ENCODE measurements at regions not wholly inside any gene's neighbourhood (a gene's known extent, or its start where the extent isn't known, plus 50 kb on each side); places are given as distances from the start of the nearest gene placed in this dataset.

DNA sequence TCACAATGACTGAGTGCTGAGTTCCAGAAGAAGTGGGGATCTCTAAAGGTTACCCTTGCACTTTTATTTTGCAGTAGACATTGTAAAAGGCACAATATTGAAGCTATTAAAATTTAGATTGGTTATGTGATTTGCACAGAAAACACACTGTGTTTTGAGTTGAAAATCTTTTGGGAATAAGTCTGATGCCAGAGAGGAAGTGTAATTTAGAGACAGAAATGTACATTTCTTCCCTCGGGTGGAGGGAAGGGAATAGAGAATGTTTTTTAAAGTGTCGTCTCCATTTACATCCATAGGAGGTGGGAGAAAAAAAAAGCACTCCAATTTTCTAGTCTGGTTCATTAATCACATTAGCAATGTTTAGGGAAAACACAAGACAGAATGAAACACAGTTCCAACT, 465.8 kb downstream of the OLFM4 start:
- no peak overlapping the region for H2AFZ ChIP-seq
- no peaks in the 10 kb centered on the region for H3K4me1 ChIP-seq (ENCODE audit: insufficient read depth)
- no peak overlapping the region for H3K4me2 ChIP-seq
- no peak overlapping the region for H3K27ac ChIP-seq
- H3K9me3 ChIP-seq (ENCODE audit: low read depth) = no peaks in the 10 kb centered on the region
- H3K27me3 ChIP-seq = no peaks in the 10 kb centered on the region
- no peak for DNase-seq (ENCODE audit: low spot score)
- 67% methylated on average over 2 of the region's 2 CpGs for WGBS (ENCODE audit: low lambda C conversion rate, missing lambda C conversion rate)
- TF ChIP-seq EZH2phosphoT487 (IDR thresholded peaks at IDR 0.05; ENCODE audit: low read depth, severe bottlenecking, unreplicated experiment) = no peak
- TF ChIP-seq EZH2 (IDR thresholded peaks at IDR 0.05; ENCODE audit: borderline replicate concordance) = no peak
- no peaks in the 10 kb centered on the region for H4K20me1 ChIP-seq (ENCODE audit: insufficient read depth, poor library complexity, severe bottlenecking)
- no peak overlapping the region for H3K4me3 ChIP-seq
- H3K9me2 ChIP-seq (replicated peaks; ENCODE audit: insufficient read depth) = no peaks in the 10 kb centered on the region
- H3K79me2 ChIP-seq = no peaks in the 10 kb centered on the region
- H3K36me3 ChIP-seq (replicated peaks; ENCODE audit: insufficient read depth, low read depth) = no peaks in the 10 kb centered on the region

DNA sequence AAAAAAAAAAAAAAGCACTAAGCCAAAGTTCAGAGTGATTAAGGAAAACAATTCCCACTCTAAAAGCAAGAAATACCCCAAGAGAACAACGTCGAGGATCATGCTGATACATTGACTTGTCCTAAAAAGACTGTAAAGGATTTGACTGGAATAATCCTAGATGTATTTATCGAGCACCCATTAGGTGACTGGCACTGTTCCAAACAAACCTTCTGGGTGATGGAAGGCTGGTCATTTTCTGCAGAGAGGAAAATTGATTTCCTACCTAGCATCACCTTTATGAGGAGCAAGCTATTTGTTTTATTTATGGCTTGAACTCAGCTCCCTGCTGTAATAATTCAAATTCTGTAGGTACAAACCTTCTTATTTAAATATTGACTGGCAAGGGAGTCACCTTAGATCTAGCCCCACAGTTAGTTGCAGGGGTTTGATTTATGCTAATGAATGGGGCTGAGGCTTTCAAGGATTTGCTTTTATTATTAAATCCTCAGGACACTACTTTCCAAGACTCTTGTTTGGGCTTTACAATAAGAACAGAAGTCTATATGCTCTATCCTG, 471.0 kb downstream of the OLFM4 start:
- DNase-seq (ENCODE audit: low spot score) = no peak
- H3K27ac ChIP-seq = no peak overlapping the region
- no peaks in the 10 kb centered on the region for H4K20me1 ChIP-seq (ENCODE audit: insufficient read depth, poor library complexity, severe bottlenecking)
- no peaks in the 10 kb centered on the region for H3K9me3 ChIP-seq (ENCODE audit: low read depth)
- no peaks in the 10 kb centered on the region for H3K79me2 ChIP-seq
- H3K4me1 ChIP-seq (ENCODE audit: insufficient read depth) = no peaks in the 10 kb centered on the region
- no peaks in the 10 kb centered on the region for H3K9me2 ChIP-seq (replicated peaks; ENCODE audit: insufficient read depth)
- H3K27me3 ChIP-seq = no peaks in the 10 kb centered on the region
- 74% methylated on average over 3 of the region's 3 CpGs for WGBS (ENCODE audit: low lambda C conversion rate, missing lambda C conversion rate)
- H3K4me3 ChIP-seq = no peak overlapping the region
- no peaks in the 10 kb centered on the region for H3K36me3 ChIP-seq (replicated peaks; ENCODE audit: insufficient read depth, low read depth)
- H2AFZ ChIP-seq = no peak overlapping the region
- TF ChIP-seq EZH2 (IDR thresholded peaks at IDR 0.05; ENCODE audit: borderline replicate concordance) = no peak
- TF ChIP-seq EZH2phosphoT487 (IDR thresholded peaks at IDR 0.05; ENCODE audit: low read depth, severe bottlenecking, unreplicated experiment) = no peak
- TF ChIP-seq, protein P1, sequence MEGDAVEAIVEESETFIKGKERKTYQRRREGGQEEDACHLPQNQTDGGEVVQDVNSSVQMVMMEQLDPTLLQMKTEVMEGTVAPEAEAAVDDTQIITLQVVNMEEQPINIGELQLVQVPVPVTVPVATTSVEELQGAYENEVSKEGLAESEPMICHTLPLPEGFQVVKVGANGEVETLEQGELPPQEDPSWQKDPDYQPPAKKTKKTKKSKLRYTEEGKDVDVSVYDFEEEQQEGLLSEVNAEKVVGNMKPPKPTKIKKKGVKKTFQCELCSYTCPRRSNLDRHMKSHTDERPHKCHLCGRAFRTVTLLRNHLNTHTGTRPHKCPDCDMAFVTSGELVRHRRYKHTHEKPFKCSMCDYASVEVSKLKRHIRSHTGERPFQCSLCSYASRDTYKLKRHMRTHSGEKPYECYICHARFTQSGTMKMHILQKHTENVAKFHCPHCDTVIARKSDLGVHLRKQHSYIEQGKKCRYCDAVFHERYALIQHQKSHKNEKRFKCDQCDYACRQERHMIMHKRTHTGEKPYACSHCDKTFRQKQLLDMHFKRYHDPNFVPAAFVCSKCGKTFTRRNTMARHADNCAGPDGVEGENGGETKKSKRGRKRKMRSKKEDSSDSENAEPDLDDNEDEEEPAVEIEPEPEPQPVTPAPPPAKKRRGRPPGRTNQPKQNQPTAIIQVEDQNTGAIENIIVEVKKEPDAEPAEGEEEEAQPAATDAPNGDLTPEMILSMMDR (IDR thresholded peaks at IDR 0.05; ENCODE audit: poor library complexity) = no peak
- H3K4me2 ChIP-seq = no peak overlapping the region

DNA sequence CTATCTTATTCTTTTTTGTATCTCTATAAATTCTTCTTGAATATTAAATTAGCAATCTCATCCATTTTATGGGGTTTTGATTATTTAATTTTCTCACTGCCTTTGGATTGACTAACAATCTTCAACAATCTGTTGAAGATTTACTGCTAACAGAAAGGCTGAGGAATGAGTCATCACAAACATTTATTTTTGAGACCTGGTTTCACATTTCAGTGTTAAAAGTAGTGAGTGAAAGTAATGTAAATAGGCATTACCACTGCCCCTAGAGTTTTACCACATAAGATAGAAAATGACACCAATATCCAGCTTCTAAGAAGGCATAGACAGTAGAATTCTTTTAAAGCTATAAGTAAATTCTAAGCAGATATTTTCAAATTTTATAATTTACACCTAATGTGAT, 472.8 kb downstream of the OLFM4 start:
- no peaks in the 10 kb centered on the region for H3K9me3 ChIP-seq (ENCODE audit: low read depth)
- no peaks in the 10 kb centered on the region for H4K20me1 ChIP-seq (ENCODE audit: insufficient read depth, poor library complexity, severe bottlenecking)

DNA sequence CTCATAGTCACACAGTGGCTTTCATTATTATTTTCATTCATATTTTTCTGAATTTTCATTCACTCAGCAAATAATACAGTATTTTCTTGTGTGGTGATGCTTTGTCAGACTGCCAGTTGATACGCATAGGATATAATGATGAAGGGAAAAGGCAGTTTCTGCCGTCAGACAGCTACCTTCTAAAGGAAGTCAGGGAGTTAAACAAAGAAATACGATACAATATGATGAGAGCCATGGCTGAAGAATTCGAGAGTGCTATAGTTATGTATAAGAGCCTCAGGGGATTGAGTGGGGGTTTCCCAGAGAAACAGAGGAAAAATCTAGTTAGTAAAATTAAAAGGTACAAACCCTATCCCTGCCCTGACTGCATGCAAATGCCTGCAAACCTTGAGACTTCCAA, 479.1 kb downstream of the OLFM4 start:
- Histone ChIP-seq H3K27me3 (no peaks in the 10 kb centered on the region), H3K9me2 (replicated peaks; ENCODE audit: insufficient read depth) (no peaks in the 10 kb centered on the region), H3K27ac (no peak overlapping the region), H2AFZ (no peak overlapping the region), H3K4me2 (no peak overlapping the region), H4K20me1 (ENCODE audit: insufficient read depth, poor library complexity, severe bottlenecking) (no peaks in the 10 kb centered on the region), H3K79me2 (no peaks in the 10 kb centered on the region), H3K36me3 (replicated peaks; ENCODE audit: insufficient read depth, low read depth) (no peaks in the 10 kb centered on the region), H3K4me1 (ENCODE audit: insufficient read depth) (no peaks in the 10 kb centered on the region), H3K4me3 (no peak overlapping the region), H3K9me3 (ENCODE audit: low read depth) (no peaks in the 10 kb centered on the region)
- 51% methylated on average over 4 of the region's 4 CpGs for WGBS (ENCODE audit: low lambda C conversion rate, missing lambda C conversion rate)
- no peak for TF ChIP-seq EZH2phosphoT487 (IDR thresholded peaks at IDR 0.05; ENCODE audit: low read depth, severe bottlenecking, unreplicated experiment)
- TF ChIP-seq, protein P1 (IDR thresholded peaks at IDR 0.05; ENCODE audit: poor library complexity) = no peak
- no peak for TF ChIP-seq EZH2 (IDR thresholded peaks at IDR 0.05; ENCODE audit: borderline replicate concordance)
- DNase-seq (ENCODE audit: low spot score) = no peak

More for the DNA sequence above, 472.8 kb downstream of the OLFM4 start:
- H3K4me2 ChIP-seq = no peak overlapping the region
- no peak overlapping the region for H2AFZ ChIP-seq
- no peak overlapping the region for H3K27ac ChIP-seq
- H3K27me3 ChIP-seq = no peaks in the 10 kb centered on the region
- TF ChIP-seq, protein P1 (IDR thresholded peaks at IDR 0.05; ENCODE audit: poor library complexity) = no peak
- TF ChIP-seq EZH2 (IDR thresholded peaks at IDR 0.05; ENCODE audit: borderline replicate concordance) (no peak), EZH2phosphoT487 (IDR thresholded peaks at IDR 0.05; ENCODE audit: low read depth, severe bottlenecking, unreplicated experiment) (no peak)
- no peaks in the 10 kb centered on the region for H3K36me3 ChIP-seq (replicated peaks; ENCODE audit: insufficient read depth, low read depth)
- H3K79me2 ChIP-seq = no peaks in the 10 kb centered on the region
- no peak overlapping the region for H3K4me3 ChIP-seq
- DNase-seq (ENCODE audit: low spot score) = no peak
- no peaks in the 10 kb centered on the region for H3K9me2 ChIP-seq (replicated peaks; ENCODE audit: insufficient read depth)
- H3K4me1 ChIP-seq (ENCODE audit: insufficient read depth) = no peaks in the 10 kb centered on the region
